HG02885 (cell line): ENCODE measurements at regions not wholly inside any gene's neighbourhood (a gene's known extent, or its start where the extent isn't known, plus 50 kb on each side); places are given as distances from the start of the nearest gene placed in this dataset.

Experiments
- ATAC-seq: cut with Tn5 transposase; IDR thresholded peaks from one replicate; pipeline ENCODE4 v1.9.1; 2021; ENCODE audit warnings: mild to moderate bottlenecking; ENCODE audit not compliant: unreplicated experiment, poor library complexity

GRCh38 chr2:122433123-122433754, 677.8 kb downstream of the TSN start:
- ATAC-seq: no peak

GRCh38 chr2:122445003-122445402, 689.6 kb downstream of the TSN start:
- ATAC-seq: no peak

GRCh38 chr2:122446761-122447160, 691.3 kb downstream of the TSN start:
- no peak for ATAC-seq

- ATAC-seq: no peak
Measured at GRCh38 chr2:122447237-122447636, 691.8 kb downstream of the TSN start.

GRCh38 chr2:122451040-122451439, 695.6 kb downstream of the TSN start:
- peak; percentile 82 for ATAC-seq

- no peak for ATAC-seq
Measured at GRCh38 chr2:122451697-122452096, 696.2 kb downstream of the TSN start.

GRCh38 chr2:122469147-122469546, 713.7 kb downstream of the TSN start:
- no peak for ATAC-seq

GRCh38 chr2:122471753-122472152, 716.3 kb downstream of the TSN start:
- no peak for ATAC-seq

GRCh38 chr2:122478117-122478516, 722.7 kb downstream of the TSN start:
- no peak for ATAC-seq

GRCh38 chr2:122478771-122479170, 723.3 kb downstream of the TSN start:
- no peak for ATAC-seq

GRCh38 chr2:122480501-122481243, 725.2 kb downstream of the TSN start:
- no peak for ATAC-seq

GRCh38 chr2:122481244-122481622, 725.8 kb downstream of the TSN start:
- ATAC-seq: no peak

GRCh38 chr2:122481717-122482116, 726.3 kb downstream of the TSN start:
- ATAC-seq: no peak

GRCh38 chr2:122486086-122486485, 730.6 kb downstream of the TSN start:
- no peak for ATAC-seq

GRCh38 chr2:122486705-122487415, 731.4 kb downstream of the TSN start:
- ATAC-seq: no peak

GRCh38 chr2:122491011-122491410, 735.6 kb downstream of the TSN start:
- no peak for ATAC-seq

GRCh38 chr2:122500316-122501105, 745.1 kb downstream of the TSN start:
- no peak for ATAC-seq

GRCh38 chr2:122506620-122507019, 751.2 kb downstream of the TSN start:
- no peak for ATAC-seq

GRCh38 chr2:122507261-122507660, 751.8 kb downstream of the TSN start:
- ATAC-seq: no peak

- ATAC-seq: no peak
Measured at GRCh38 chr2:122512091-122512490, 756.6 kb downstream of the TSN start.
